Sigmoid colon (tissue), 6 donors: ENCODE measurements at regions not wholly inside any gene's neighbourhood (a gene's known extent, or its start where the extent isn't known, plus 50 kb on each side); places are given as distances from the start of the nearest gene placed in this dataset.

Experiments used
- DNase-seq: peaks from one replicate; pipeline ENCODE4 v3.0.0-alpha.2; 2019
- H3K27ac ChIP-seq, 4 donors: fragments of 200-600 bp; sonication (generic); one replicate each; pipeline ENCODE4 v1.5.1; 2016 to 2019; ENCODE audit warnings: mild to moderate bottlenecking in 1 of 4
- H3K27me3 ChIP-seq, 3 donors: fragments of 200-600 bp; sonication (generic); one replicate each; pipeline ENCODE4 v1.5.1; 2019; ENCODE audit warnings: mild to moderate bottlenecking in 1 of 3
- H3K36me3 ChIP-seq, 4 donors: fragments of 200-600 bp; sonication (generic); one replicate each; pipeline ENCODE4 v1.5.1; 2016 to 2019
- H3K4me1 ChIP-seq, 4 donors: fragments of 200-600 bp; sonication (generic); one replicate each; pipeline ENCODE4 v1.5.1; 2017 to 2019
- H3K4me3 ChIP-seq, 4 donors: fragments of 200-600 bp; sonication (generic); one replicate each; pipeline ENCODE4 v1.5.1; 2017 to 2019; ENCODE audit warnings: mild to moderate bottlenecking in 2 of 4, moderate library complexity in 1 of 4
- H3K9me3 ChIP-seq, 4 donors: fragments of 200-600 bp in 3 of 4; sonication (generic) in 3 of 4; one replicate each; pipeline versions ENCODE4 v1.5.1 to v1.6.1; 2013 to 2019
- CTCF ChIP-seq, 4 experiments: fragments of 450-650 bp in 3 of 4; fragments of 200-600 bp in 1 of 4; IDR thresholded peaks; one replicate each; pipeline ENCODE4 v1.5.1; 2016 to 2019; ENCODE audit warnings: antibody characterized with exemption in 4 of 4, mild to moderate bottlenecking in 3 of 4, moderate library complexity in 2 of 4
- EP300 ChIP-seq, 4 donors: sonication (generic); formaldehyde crosslinking; IDR thresholded peaks; one replicate each; pipeline ENCODE4 v1.6.1; 2017; ENCODE audit warnings: antibody characterized with exemption in 4 of 4
- POLR2A ChIP-seq, 2 donors: fragments of 450-650 bp; IDR thresholded peaks; one replicate each; pipeline ENCODE4 v1.6.1; 2016; ENCODE audit warnings: antibody characterized with exemption in 2 of 2, mild to moderate bottlenecking in 2 of 2, moderate library complexity in 2 of 2
- POLR2AphosphoS5 ChIP-seq, 4 donors: sonication (generic); formaldehyde crosslinking; IDR thresholded peaks; one replicate each; pipeline ENCODE4 v1.6.1; 2017; ENCODE audit warnings: antibody characterized with exemption in 4 of 4
- WGBS, 2 donors: extraction: QIAGEN DNeasy Blood & Tissue Kit; methylation state at CpG; one replicate each; pipeline ENCODE4 v1.1.7; 2013; 5-methylcytosine and 5-hydroxymethylcytosine counted together
- intact Hi-C: fragments of 100-400 bp; cut with DNase I; formaldehyde crosslinking; loops from one replicate; pipeline ENCODE4 v1.15.1; 2023
- donor health status: healthy with polysubstance abuse.
- donor health status: healthy.

- H3K4me1 ChIP-seq, result peaks cover 0 to 29% (median 21%) of the 10 kb centered on the region in 4 donors
- intact Hi-C loops, result no loop called here
- no peaks in the 10 kb centered on the region for H3K27me3 ChIP-seq
- no peak for TF ChIP-seq POLR2AphosphoS5 (IDR thresholded peaks at IDR 0.05)
- TF ChIP-seq CTCF (IDR thresholded peaks at IDR 0.05), result no peak
- TF ChIP-seq POLR2A (IDR thresholded peaks at IDR 0.05), result no peak
- no peak for TF ChIP-seq EP300 (IDR thresholded peaks at IDR 0.05)
- 92 to 96% methylated on average over 4 of the region's 4 CpGs for WGBS, 2 donors
- no peaks in the 10 kb centered on the region for H3K36me3 ChIP-seq
- DNase-seq, result no peak
- no peak overlapping the region for H3K4me3 ChIP-seq
- H3K9me3 ChIP-seq, result no peaks in the 10 kb centered on the region
- H3K27ac ChIP-seq, result no peak overlapping the region
Measured at GRCh38 chr10:43960477-43960876, 311.8 kb upstream of the ZNF32 start.

GRCh38 chr10:43960135-43960415 lies 311.4 kb upstream of the ZNF32 start:
- no peaks in the 10 kb centered on the region for H3K36me3 ChIP-seq
- no peak overlapping the region for H3K4me3 ChIP-seq
- intact Hi-C loops, result no loop called here
- peaks cover 0 to 29% (median 21%) of the 10 kb centered on the region in 4 donors for H3K4me1 ChIP-seq
- WGBS, 2 donors, result 58 to 73% methylated on average over 2 of the region's 2 CpGs
- H3K27me3 ChIP-seq, result no peaks in the 10 kb centered on the region
- DNase-seq, result no peak
- TF ChIP-seq POLR2AphosphoS5 (IDR thresholded peaks at IDR 0.05) (no peak), CTCF (IDR thresholded peaks at IDR 0.05) (no peak), POLR2A (IDR thresholded peaks at IDR 0.05) (no peak), EP300 (IDR thresholded peaks at IDR 0.05) (no peak)
- no peaks in the 10 kb centered on the region for H3K9me3 ChIP-seq
- H3K27ac ChIP-seq, result no peak overlapping the region

GRCh38 chr10:43959364-43960134 lies 310.9 kb upstream of the ZNF32 start:
- H3K27me3 ChIP-seq, result no peaks in the 10 kb centered on the region
- no peak for TF ChIP-seq CTCF (IDR thresholded peaks at IDR 0.05)
- no peak for TF ChIP-seq POLR2A (IDR thresholded peaks at IDR 0.05)
- DNase-seq, result no peak
- peaks cover 0 to 27% (median 19%) of the 10 kb centered on the region in 4 donors for H3K4me1 ChIP-seq
- no peak overlapping the region for H3K27ac ChIP-seq
- WGBS, 2 donors, result 68 to 82% methylated on average over 11 of the region's 11 CpGs
- intact Hi-C loops, result no loop called here
- no peak overlapping the region for H3K4me3 ChIP-seq
- no peaks in the 10 kb centered on the region for H3K36me3 ChIP-seq
- H3K9me3 ChIP-seq, result no peaks in the 10 kb centered on the region

- intact Hi-C loops, result no loop called here
- Histone ChIP-seq H3K27me3 (no peaks in the 10 kb centered on the region), H3K9me3 (no peaks in the 10 kb centered on the region), H3K27ac (no peak overlapping the region), H3K4me3 (no peak overlapping the region), H3K36me3 (no peaks in the 10 kb centered on the region), H3K4me1 (peaks cover 0 to 21% (median 16%) of the 10 kb centered on the region in 4 donors)
- whole genome bisulfite sequencing, 2 donors, result 81 to 89% methylated on average over 6 of the region's 6 CpGs
- no peak for TF ChIP-seq CTCF (IDR thresholded peaks at IDR 0.05)
- TF ChIP-seq POLR2AphosphoS5 (IDR thresholded peaks at IDR 0.05), result no peak
- TF ChIP-seq EP300 (IDR thresholded peaks at IDR 0.05), result no peak
- TF ChIP-seq POLR2A (IDR thresholded peaks at IDR 0.05), result no peak
- no peak for DNase-seq
Measured at GRCh38 chr10:43958964-43959363, 310.3 kb upstream of the ZNF32 start.

GRCh38 chr10:43958071-43958432 lies 309.4 kb upstream of the ZNF32 start:
- H3K9me3 ChIP-seq, result no peaks in the 10 kb centered on the region
- H3K27me3 ChIP-seq, result no peaks in the 10 kb centered on the region
- peaks cover 0 to 12% (median 10%) of the 10 kb centered on the region in 4 donors for H3K4me1 ChIP-seq
- H3K36me3 ChIP-seq, result no peaks in the 10 kb centered on the region
- no peak for DNase-seq
- TF ChIP-seq POLR2AphosphoS5 (IDR thresholded peaks at IDR 0.05), result no peak
- no peak for TF ChIP-seq POLR2A (IDR thresholded peaks at IDR 0.05)
- no peak for TF ChIP-seq EP300 (IDR thresholded peaks at IDR 0.05)
- no peak for TF ChIP-seq CTCF (IDR thresholded peaks at IDR 0.05)
- H3K27ac ChIP-seq, result no peak overlapping the region
- whole genome bisulfite sequencing, 2 donors, result 75 to 86% methylated on average over 6 of the region's 6 CpGs
- no peak overlapping the region for H3K4me3 ChIP-seq
- intact Hi-C loops, result no loop called here
